Prostate gland (tissue), 2 donors: ENCODE measurements at regions not wholly inside any gene's neighbourhood (a gene's known extent, or its start where the extent isn't known, plus 50 kb on each side); places are given as distances from the start of the nearest gene placed in this dataset.
"Not testable (repeated sequence)": the region's sequence is repeated elsewhere in the genome, so short reads cannot be mapped to it uniquely, and the experiment has no call there.

Source experiments
- DNase-seq: peaks from one replicate; pipeline ENCODE4 v3.0.0-alpha.2; 2019; ENCODE audit warnings: low spot score
- H3K27ac ChIP-seq, 2 donors: fragments of 200-600 bp; sonication (generic); 2 replicates each; pipeline ENCODE4 v1.5.1; 2017 to 2019
- H3K27me3 ChIP-seq: fragments of 200-600 bp; sonication (generic); replicated peaks from 2 replicates; pipeline ENCODE4 v1.5.1; 2019; ENCODE audit not compliant: insufficient read depth
- H3K36me3 ChIP-seq, 2 donors: fragments of 200-600 bp; sonication (generic); 1 replicate in 1 of 2; 2 replicates in 1 of 2; pipeline versions ENCODE4 v1.5.1 to v1.8.1; 2017 to 2019
- H3K4me1 ChIP-seq: fragments of 200-600 bp; sonication (generic); replicated peaks from 2 replicates; pipeline ENCODE4 v1.5.1; 2019
- H3K4me3 ChIP-seq, 2 donors: fragments of 200-600 bp; sonication (generic); 2 replicates each; pipeline ENCODE4 v1.5.1; 2017 to 2019
- H3K9me3 ChIP-seq: fragments of 200-600 bp; sonication (generic); 2 replicates; pipeline ENCODE4 v1.5.1; 2017
- POLR2A ChIP-seq: fragments of 450-650 bp; IDR thresholded peaks from one replicate; pipeline ENCODE4 v1.6.1; 2016; ENCODE audit warnings: antibody characterized with exemption, mild to moderate bottlenecking
- POLR2AphosphoS5 ChIP-seq: sonication (generic); formaldehyde crosslinking; IDR thresholded peaks from one replicate; pipeline ENCODE4 v1.6.1; 2017; ENCODE audit warnings: antibody characterized with exemption
- WGBS: methylation state at CpG from one replicate; pipeline ENCODE4 v1.1.5; 2018; 5-methylcytosine and 5-hydroxymethylcytosine counted together
- intact Hi-C: fragments of 100-400 bp; cut with DNase I; formaldehyde crosslinking; loops from one replicate; pipeline ENCODE4 v1.14.2; 2022
- TF ChIP-seq, protein P1 (sequence below), 4 experiments: fragments of 200-600 bp in 2 of 4; fragments of 450-650 bp in 2 of 4; sonication (generic) in 2 of 4; IDR thresholded peaks; 1 replicate in 3 of 4; 2 replicates in 1 of 4; pipeline ENCODE4 v1.5.1; 2016 to 2019; ENCODE audit warnings: antibody characterized with exemption in 4 of 4, mild to moderate bottlenecking in 2 of 4, moderate library complexity in 2 of 4

DNA sequence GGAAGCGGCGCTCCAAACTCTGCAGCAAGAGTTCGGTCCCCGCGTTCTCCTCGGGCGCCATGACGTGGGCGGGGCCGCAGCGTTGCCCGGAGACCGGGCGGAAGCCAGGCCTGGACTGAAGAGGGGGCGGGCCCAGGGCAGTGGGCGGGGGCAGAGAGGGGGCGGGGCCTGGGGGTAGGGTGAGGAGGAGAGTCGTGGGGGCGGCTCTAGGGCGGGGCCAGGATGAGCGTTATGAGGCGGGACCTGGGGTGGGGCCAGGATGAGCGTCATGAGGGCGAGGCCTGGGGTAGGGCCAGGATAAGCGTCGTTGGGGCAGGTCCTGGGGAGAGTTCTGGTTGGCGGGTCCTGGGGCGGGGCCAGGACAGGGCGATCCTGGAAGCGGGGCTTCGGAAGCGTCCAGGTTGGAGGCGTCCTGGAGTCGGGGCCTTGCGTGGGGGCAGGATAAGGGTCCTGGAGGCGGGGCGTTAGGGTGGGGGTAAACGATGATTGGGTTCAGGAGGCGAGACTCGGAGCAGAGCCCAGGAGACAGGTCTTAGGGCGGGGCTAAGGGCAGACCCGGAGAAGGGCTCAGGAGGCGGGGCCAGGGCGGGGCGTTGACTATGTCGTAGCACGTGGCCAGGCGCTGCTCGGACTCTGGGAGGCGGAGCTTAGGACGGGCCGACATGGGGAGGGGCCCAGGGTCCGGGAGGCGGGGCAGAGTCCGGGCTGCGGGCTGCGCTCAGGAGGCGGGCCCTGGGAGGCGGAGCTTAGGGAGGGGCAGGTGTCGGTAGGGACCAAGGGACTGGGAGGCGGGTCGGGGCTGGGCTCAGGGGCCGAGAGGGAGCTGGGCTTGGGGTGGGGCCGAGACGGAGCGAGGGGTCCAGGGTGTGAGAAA, 131.1 kb upstream of the ALDH3B2 start:
- peak; percentile 99 for DNase-seq
- under 1% methylated on average over 51 of the region's 66 CpGs for WGBS
- peak overlapping the region; percentile 81 to 86 for H3K27ac ChIP-seq
- not testable (repeated sequence) for H3K36me3 ChIP-seq, H3K27me3 ChIP-seq, H3K4me1 ChIP-seq, H3K9me3 ChIP-seq
- peak overlapping the region; percentile 65 to 67 for H3K4me3 ChIP-seq
- intact Hi-C loops, result loop anchor here (10.0 kb wide), 1 partner anchor 171 kb away; the partner anchor contains the start of gene TBX10
- TF ChIP-seq POLR2A (peak; percentile 25), POLR2AphosphoS5 (peak; percentile 51)

DNA sequence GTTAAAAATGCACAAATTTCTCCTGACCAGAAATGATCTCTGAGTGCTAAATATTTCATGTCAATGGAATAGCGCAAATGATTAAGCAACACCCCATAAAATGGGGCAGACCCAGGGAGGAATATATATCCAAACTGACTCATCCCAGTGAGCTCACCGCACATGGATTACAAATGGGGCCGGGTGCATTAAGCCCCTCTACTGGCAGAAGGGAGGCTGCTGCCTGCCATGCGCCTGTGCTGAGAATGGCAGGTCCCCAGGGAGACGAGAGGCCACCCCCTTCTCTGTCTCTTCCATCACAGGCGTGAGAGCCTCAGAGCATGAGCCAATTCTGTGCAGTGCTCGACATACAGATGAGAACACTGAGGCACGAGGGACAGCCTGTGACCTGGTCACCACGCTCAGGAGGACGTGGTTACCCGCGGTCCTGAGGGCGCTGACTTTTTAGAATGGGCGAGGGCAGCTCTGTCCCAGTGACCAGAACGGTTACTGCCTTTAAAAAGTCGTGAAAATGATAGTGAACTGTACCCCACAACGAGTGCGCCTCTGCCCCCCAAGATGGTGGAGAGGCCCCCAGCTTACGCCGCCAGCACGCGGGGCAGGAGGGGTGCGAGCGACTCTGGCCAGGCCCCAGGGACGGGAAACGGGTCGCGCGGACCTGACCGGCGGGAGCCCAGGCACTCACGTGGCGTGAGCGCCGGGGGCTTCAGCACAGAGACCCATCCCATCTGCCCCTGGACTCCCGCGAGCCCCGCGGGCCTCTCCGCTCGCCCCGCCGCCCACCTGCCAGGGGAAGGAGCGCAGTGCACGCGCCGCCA, 130.2 kb upstream of the ALDH3B2 start:
- 6% methylated on average over 25 of the region's 47 CpGs for WGBS
- H3K27me3 ChIP-seq, DNase-seq, H3K36me3 ChIP-seq, H3K9me3 ChIP-seq, H3K4me1 ChIP-seq: not testable (repeated sequence)
- Histone ChIP-seq H3K27ac (peak overlapping the region; percentile 50 to 86), H3K4me3 (peak overlapping the region; percentile 65 to 67)
- intact Hi-C loops, result loop anchor here (10.0 kb wide), 1 partner anchor 170 kb away; the partner anchor contains the start of gene TBX10

DNA sequence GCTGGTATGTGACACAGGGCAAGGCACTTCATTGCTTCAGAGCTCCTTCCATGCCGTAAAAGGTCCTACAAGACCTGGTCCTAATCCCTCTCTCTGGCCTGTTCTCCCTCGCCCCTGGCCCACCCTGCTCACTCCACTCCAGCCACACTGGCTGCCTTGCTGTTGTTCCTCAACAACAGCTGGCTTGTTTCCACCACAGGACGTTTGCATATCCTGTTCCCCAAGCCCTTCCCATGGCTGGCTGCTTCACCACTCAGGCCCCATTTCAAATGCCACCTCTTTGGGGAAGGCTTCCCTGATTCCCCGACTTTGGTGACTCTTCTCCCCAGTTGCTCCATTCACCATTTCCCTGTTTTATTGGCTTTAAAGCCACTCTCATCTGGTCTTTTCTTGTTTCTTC, 129.1 kb upstream of the ALDH3B2 start:
- not testable (repeated sequence) for H3K4me3 ChIP-seq, H3K36me3 ChIP-seq, H3K27ac ChIP-seq, H3K27me3 ChIP-seq, H3K9me3 ChIP-seq, H3K4me1 ChIP-seq, DNase-seq
- WGBS, result 77% methylated on average over 4 of the region's 4 CpGs
- intact Hi-C loops, result loop anchor here (10.0 kb wide), 1 partner anchor 169 kb away; the partner anchor contains the start of gene TBX10

DNA sequence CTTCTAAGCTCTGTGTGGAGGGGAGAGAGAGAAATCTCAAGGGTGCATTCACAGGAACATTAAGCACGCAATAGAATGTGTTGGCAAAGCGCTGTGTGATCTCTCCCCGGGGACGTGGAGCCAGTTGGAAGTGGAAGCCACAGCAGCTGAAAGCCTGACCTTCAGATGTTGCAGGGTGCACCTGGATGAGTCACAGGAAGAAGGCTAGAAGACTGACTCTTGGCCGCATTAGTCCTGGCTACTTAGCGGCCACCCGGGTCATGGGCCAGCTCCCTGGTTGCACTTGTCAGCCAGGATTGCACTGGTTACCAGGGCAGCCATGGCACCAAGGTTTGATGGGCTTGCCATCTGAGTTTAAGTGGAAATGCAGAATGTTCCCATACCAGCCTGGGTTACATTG, 128.6 kb upstream of the ALDH3B2 start:
- intact Hi-C loops, result loop anchor here (10.0 kb wide), 1 partner anchor 168 kb away; the partner anchor contains the start of gene TBX10
- not testable (repeated sequence) for DNase-seq

GRCh38 chr11:67802623-67803022, 128.2 kb upstream of the ALDH3B2 start:
- 85% methylated on average over 4 of the region's 4 CpGs for WGBS
- H3K9me3 ChIP-seq, H3K27me3 ChIP-seq, H3K36me3 ChIP-seq, H3K27ac ChIP-seq, H3K4me3 ChIP-seq, H3K4me1 ChIP-seq, DNase-seq: not testable (repeated sequence)
- intact Hi-C loops, result loop anchor here (10.0 kb wide), 1 partner anchor 168 kb away; the partner anchor contains the start of gene TBX10

More for the DNA sequence above, 128.6 kb upstream of the ALDH3B2 start:
- not testable (repeated sequence) for H3K4me1 ChIP-seq, H3K9me3 ChIP-seq, H3K27me3 ChIP-seq, H3K36me3 ChIP-seq, H3K27ac ChIP-seq, H3K4me3 ChIP-seq
- 84% methylated on average over 5 of the region's 7 CpGs for WGBS

DNA sequence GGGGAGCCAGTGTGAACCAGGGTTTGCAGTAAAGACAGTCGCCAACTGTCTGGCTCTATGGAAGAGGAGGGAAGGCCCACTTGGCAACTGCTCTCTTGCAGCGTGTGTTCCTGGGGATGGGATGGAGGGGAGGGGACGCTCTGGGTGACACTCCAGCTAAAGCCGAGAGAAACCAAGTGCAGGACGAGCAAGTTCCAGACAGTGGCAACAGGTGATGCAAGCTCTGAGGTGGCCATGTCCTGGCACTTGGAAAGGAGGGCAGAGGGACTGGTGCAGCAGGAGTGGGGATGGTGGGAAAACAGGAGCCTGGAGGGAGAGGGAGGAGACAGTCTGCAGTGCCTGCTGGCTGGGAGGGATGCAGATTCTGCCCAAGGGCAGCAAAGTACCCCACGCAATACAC, 127.0 kb upstream of the ALDH3B2 start:
- H3K36me3 ChIP-seq, H3K9me3 ChIP-seq, H3K27me3 ChIP-seq, H3K4me1 ChIP-seq, H3K4me3 ChIP-seq, H3K27ac ChIP-seq, DNase-seq: not testable (repeated sequence)
- WGBS, result 86% methylated on average over 6 of the region's 6 CpGs
- intact Hi-C loops, result loop anchor here (10.0 kb wide), 1 partner anchor 167 kb away; the partner anchor contains the start of gene TBX10

DNA sequence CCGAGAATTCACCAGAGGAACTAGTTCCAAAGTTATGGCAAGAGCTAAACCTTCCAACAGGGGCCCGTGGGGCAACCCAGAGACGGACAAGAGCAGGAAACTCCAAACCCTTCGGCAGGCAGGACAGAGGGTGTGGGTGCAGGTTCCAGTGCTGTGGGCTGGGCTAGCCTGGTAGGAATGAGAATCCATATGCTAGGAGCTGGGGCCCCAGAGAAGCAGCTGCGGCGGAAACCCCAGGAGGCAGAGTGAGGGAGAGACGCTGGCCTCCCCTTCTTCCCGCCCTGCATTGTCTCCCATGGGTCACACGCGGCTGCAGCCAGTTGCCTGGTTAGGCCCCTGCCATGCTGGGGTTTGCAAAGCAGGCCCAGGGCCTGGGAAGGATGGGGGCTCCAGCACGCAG, 126.2 kb upstream of the ALDH3B2 start:
- not testable (repeated sequence) for H3K9me3 ChIP-seq, H3K4me3 ChIP-seq, H3K27ac ChIP-seq, H3K27me3 ChIP-seq, H3K36me3 ChIP-seq, H3K4me1 ChIP-seq, DNase-seq
- 88% methylated on average over 11 of the region's 11 CpGs for WGBS
- intact Hi-C loops, result loop anchor here (10.0 kb wide), 1 partner anchor 166 kb away; the partner anchor contains the start of gene TBX10

- H3K27me3 ChIP-seq, DNase-seq, H3K27ac ChIP-seq, H3K4me1 ChIP-seq, H3K36me3 ChIP-seq, H3K9me3 ChIP-seq, H3K4me3 ChIP-seq: not testable (repeated sequence)
- TF ChIP-seq, protein P1, sequence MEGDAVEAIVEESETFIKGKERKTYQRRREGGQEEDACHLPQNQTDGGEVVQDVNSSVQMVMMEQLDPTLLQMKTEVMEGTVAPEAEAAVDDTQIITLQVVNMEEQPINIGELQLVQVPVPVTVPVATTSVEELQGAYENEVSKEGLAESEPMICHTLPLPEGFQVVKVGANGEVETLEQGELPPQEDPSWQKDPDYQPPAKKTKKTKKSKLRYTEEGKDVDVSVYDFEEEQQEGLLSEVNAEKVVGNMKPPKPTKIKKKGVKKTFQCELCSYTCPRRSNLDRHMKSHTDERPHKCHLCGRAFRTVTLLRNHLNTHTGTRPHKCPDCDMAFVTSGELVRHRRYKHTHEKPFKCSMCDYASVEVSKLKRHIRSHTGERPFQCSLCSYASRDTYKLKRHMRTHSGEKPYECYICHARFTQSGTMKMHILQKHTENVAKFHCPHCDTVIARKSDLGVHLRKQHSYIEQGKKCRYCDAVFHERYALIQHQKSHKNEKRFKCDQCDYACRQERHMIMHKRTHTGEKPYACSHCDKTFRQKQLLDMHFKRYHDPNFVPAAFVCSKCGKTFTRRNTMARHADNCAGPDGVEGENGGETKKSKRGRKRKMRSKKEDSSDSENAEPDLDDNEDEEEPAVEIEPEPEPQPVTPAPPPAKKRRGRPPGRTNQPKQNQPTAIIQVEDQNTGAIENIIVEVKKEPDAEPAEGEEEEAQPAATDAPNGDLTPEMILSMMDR (IDR thresholded peaks at IDR 0.05), result peak in 2 of 4 experiments; percentile 57 to 62
- 20% methylated on average over 4 of the region's 4 CpGs for WGBS
- intact Hi-C loops, result loop anchor here (10.0 kb wide), 1 partner anchor 165 kb away; the partner anchor contains the start of gene TBX10
Measured at GRCh38 chr11:67799808-67800207, 125.4 kb upstream of the ALDH3B2 start.

DNA sequence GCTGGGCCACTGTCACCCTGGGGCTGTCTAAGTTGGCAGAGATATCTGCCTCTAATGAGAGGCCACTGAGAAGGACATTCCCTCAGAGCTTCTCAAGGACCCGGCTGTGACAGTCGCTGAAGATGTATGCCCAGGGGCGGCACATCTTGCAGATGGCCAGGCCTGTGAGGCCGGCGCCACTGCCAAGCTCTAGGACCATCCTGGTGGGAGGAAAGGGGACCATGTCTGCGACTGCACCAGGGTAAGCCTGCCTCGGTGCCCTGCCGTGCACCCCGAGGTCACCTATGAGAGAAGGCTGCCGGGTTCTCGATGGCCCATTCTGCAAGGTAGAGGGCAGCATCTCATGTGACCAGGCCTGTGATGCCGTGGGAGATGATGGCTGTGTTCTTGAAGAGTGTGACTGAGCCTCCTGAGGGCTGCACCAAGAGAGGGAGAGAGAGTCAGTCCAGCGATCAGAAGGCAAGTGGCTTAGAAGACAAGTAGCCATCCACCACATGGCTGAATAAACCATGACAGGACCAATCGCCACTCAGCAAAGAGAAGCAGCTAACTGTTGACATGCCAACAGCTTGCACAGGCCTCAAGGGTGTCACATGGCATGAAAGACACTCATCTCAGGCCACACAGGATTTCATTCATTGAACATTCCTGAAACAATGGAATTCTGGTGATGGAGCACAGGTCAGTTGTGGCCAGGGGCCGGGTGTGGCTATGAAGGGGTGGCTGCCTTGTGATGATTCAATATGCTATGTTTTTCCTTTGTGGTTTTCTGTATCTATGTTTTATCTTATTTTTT, 123.5 kb upstream of the ALDH3B2 start:
- H3K4me1 ChIP-seq, H3K27ac ChIP-seq, H3K27me3 ChIP-seq, H3K4me3 ChIP-seq, intact Hi-C loops, H3K9me3 ChIP-seq, DNase-seq, H3K36me3 ChIP-seq: not testable (repeated sequence)
- 83% methylated on average over 14 of the region's 15 CpGs for WGBS
